GM19463 (cell line): ENCODE measurements at regions not wholly inside any gene's neighbourhood (a gene's known extent, or its start where the extent isn't known, plus 50 kb on each side); places are given as distances from the start of the nearest gene placed in this dataset.
"Not testable (repeated sequence)": the region's sequence is repeated elsewhere in the genome, so short reads cannot be mapped to it uniquely, and the experiment has no call there.

Source experiments
- ATAC-seq: cut with Tn5 transposase; IDR thresholded peaks from one replicate; pipeline ENCODE4 v1.9.1; 2021; ENCODE audit warnings: mild to moderate bottlenecking, moderate library complexity; ENCODE audit not compliant: unreplicated experiment

DNA sequence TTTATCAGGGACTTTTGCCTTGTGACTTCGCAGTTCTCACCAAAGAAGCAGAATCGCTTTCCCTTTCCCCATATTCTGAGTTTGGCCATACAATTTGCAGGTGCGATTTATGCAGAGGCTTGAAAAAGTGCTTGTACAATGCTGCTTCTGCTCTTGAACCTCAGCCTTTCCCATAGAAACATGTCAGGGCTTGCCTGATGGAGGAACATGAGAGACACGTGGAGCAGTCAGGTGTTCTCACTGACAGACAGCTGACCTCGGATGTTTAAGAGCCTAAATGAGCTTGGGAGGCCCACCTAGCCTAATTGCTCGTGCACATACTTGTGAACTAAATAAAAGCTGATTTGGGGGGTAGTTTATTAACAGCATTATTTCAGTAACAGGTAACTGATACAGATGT lies 290.0 kb downstream of the S1PR1 start:
- no peak for ATAC-seq

DNA sequence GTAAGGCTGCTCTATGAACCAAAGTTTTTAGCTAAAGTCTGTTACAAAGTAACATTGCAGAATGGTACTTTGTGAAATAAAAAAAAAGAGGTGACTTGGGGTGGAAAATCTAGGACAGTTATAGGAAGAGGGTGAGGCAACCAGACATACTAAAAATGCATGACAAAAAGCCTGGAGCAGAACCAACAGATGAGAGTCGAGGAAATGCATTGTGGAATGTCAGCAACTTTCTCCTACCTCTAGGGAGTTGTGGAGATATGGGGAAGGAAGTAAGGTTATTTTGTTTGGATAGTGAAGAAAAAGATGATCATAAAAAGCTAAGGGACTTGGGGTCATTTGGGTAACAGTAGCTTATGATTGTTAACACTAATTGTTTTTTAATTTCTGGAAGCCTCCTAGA lies 295.6 kb downstream of the S1PR1 start:
- no peak for ATAC-seq

DNA sequence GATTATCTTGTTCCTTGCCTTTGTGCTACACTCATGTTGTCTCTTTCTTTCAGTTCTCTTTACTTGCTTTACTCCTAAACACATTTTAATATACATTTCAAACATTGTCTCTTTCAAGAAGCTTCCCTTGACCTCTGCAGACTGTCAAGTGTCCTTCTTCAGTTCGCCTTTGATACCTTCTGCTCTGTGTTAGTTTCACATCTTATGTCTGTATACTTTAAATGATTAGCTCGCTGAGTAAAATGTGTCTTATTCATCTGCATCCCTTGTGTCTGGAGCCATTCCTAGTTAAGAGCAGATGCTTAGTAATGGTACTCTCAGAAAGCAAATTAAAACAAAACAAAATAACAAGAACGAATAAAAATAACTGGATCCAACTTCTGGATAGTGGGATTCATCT lies 303.3 kb downstream of the S1PR1 start:
- peak; percentile 74 for ATAC-seq

DNA sequence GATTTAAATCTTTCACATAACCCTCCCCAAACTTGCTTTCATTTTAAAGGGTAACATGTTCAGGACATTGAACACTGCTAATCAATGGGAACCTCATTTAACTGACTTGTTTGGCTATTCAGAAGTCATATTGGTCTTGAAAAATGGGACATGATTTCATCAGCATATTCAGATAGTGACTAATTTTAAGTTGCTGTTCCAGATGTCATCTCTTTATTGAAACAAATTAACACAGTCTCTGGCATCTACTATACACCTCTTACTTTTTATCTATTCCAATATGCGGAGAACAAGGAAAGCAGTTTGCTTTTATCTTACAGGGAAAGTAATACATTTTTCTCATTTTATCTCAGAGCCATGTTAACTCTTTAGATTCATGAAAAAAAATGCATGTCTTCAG lies 310.1 kb downstream of the S1PR1 start:
- ATAC-seq, result no peak

DNA sequence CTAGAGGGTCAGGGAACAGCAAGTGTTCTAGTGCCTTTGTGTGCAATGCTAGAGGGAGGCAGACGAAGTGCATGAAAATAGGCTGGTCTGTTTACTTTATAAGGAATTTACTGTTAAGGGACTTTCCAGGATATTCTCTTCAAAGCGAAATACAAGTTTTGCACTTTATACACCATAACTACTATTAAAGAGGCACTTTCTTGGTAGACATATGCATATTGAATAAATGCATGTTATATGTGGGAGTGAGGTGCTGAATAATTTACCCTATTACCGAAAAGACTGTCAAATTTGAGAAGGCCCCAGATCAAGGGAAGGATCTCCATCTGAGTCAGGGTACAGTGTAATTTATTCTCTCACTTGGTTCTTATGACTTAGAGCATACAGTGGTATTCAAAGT lies 310.5 kb downstream of the S1PR1 start:
- ATAC-seq, result no peak

DNA sequence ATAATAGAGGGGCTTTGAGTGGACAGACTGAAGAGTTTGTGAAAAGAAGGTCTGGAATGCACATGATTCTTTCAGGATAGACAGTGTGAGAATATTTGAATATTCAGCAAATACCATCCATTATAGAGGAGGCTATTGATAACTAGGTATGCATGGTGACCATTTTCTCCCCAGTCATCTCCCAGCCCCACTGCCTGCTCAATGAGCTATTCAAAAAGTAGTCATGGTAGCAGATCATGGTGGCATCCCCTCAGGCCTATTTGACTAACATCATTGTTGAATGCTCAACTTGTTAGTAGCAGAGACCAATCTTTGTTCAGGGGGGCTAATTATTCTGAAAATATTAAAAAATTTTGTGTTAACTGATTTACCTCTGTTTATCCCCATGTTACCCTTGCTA lies 311.6 kb downstream of the S1PR1 start:
- no peak for ATAC-seq

DNA sequence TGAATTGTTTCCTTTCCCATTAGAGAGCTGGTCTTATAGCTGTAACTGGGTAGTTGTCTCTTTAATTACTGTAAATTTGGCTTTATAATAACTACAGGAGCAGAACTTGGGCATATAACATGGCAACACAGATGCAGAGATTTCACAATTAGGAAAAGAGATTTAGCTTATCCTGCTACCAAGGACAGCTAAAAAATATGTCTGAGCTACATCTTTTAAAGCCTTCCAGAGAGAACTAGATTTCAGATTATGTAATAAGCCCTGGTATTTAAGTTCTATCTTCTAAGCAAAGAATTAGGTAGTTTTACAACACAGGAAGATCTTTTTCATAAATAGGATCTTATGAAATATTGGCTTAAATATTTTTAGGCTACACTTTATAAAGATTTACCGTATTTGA lies 313.8 kb downstream of the S1PR1 start:
- ATAC-seq, result no peak

DNA sequence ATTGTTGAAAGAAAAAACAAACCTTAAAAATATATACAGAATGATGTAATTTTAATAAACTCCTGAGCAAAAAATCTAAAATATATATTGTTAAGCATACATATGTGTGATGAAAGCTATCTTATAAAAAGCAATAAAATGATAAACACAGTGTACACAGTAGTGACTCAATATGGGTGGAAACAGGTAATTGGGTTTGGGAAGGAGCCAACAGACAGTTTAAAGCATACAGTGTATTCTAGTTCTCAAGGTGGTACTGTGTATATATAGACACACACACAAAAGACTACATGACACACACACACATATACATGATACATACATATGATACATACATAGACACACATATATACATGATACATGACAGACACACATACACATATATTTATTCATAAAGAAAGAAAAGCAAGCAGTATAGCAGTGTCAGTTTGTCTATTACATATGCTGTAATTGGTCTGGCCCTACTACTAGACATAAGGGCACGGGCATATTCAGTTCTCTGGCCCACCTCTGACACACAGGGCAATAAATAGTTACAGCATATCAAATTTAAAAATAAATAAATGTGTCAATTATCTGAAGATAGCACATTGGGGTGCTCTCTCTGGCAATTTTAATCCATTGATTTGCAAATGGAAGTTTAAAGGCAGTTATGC lies 330.2 kb downstream of the S1PR1 start:
- ATAC-seq, result no peak

DNA sequence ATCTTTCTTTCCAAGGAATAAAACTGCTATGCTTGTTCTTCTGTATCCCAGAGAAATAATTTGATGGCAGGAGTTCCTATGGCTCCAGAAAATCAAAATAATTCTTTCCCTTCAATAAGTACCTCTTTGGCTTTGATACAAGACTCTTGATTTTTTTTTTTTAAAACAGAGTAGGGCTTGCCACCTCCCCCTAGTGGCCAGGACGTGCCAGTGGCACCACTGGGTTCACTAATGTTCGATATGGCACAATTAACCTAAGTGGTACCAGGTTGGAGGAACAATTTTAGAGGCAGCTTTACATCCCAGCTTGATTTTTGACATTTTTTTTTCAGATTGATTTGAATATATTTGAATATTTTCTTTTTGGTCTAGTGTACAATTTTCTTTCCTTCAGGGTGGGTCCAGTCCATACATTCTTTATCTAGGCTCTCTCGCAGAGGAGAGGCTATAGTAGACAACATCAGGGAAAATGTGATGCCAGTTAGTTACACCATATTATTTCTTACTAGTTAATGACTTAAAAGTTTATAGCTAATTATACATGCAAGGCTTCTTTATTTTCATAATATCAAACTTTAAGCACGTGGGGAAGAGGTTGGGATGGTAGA lies 330.9 kb downstream of the S1PR1 start:
- ATAC-seq, result peak; percentile 98

DNA sequence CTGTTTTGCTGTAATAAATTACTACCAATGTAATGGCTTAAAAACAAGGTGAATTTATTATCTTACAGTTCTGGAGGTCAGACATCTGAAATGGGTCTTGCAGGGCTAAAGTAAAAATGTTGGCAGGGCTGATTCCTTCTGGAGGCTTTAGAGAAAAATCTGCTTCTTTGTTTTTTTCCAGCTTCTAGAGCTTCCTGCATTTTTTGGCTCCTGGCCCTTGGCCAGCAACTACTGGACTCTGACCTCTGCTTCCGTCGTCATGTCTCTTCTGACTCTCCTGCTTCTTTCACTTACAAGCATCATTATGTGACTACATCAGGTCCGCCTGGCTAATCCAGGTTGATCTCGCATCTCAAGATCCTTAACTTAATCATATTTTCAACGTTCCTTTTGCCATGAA lies 350.9 kb downstream of the S1PR1 start:
- no peak for ATAC-seq

DNA sequence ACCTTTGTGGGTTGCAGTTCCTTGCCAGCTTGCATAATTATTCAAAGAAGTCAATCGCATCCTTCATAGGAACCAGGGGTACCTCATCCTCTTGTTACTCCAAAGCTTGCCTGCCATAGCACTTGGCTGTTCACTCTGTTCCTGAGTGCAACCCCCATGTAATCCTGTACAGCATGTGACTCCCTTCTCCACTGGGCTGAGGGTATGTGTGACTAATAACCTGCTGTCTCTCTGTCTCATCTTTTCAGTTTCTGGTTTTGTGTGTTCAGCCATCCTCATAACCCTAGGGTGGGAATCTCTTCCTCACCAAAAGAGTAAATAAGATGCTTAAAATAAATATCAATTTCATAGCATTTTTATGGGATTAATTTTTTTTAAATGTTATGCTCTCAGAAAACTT lies 351.9 kb downstream of the S1PR1 start:
- peak; percentile 67 for ATAC-seq

DNA sequence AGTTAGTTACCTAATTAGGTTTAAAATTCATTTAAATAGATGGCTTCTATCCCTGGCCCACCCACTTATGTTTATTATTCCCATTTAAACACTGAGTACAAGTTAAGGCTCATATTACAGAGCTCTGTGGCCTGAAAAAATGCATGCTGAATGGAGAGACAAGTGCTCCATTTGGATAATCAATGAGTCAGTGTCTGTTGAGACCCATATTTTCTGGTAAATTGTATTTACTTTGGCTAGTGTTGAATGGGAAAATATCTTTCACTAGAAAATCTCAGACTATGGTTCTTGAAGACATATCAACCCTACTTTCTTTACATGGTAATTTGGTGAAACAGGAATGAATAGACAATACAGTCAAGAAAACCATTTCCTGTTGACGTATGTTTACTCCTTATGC lies 356.0 kb downstream of the S1PR1 start:
- no peak for ATAC-seq

DNA sequence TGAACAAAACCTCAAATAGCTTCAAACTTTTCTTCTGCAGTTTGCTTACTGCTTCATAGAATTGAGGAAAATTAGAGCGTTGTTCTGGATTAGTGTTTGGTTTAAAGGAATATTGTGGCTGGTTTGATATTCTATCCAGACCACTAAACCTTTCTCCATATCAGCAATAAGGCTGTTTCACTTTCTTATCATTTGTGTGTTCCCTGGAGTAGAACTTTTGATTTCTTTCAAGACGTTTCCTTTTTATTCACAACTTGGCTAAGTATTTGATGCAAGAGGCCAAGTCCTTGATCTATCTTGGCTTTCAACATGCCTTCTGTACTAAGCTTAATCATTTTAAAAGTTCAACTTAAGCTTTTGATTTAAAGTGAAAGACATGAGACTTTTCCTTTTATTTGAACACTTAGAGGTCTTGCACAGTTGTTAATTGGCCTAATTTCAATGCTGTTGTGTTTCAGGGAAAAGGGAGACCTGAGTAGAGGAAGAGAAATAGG lies 359.1 kb downstream of the S1PR1 start:
- no peak for ATAC-seq

DNA sequence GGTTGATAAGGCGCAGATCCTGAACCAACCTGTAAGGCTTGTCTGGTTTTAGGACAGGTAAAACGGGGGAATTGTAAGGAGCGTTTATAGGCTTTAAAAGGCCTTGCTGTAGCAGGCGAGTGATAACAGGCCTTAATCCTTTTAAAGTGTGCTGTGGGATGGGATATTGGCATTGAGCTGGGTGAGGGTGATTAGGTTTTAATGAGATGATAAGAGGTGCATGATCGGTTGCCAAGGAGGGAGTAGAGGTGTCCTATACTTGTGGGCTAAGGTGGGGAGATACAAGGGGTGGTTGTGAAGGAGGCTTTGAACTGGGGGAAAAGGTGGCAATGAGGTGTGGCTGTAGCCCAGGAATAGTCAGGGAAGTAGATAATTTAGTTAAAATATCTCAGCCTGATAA lies 363.8 kb downstream of the S1PR1 start:
- ATAC-seq, result not testable (repeated sequence)

DNA sequence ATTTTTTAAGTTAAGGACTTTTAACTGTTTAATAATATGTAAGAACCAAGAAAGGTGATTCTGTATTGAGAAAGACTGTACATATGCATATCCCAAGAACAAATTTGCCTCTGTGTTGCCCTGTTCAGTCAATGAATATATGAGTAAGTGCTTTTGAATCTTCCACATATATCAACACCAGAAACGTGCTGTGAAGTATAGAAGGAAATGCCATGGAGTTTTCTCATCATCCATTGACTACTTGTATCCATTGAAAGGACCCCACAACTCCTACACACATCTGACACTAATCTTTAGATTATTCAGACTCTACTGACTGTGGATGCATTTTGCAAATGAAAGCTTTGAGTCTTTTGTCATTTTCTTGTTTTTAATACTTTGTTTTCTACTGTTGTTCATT lies 366.9 kb downstream of the S1PR1 start:
- no peak for ATAC-seq

DNA sequence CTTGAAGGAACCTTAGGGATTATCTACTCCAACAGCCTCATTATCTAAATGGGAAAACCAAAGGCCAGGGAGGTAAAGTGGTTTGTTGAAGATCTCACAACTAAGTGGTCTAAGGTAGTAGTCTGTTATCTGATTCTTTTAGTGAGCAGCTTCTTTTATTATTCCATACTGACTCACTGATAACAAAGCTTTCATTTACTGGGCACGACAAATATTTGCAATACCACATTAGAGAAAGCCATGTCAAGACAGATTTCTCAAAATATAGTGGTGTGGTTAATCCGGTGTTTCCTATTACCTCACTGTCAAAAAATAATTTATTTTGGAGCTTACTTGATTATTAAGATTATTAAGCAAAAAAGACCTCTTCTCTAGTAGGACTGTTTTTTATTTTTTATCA lies 369.1 kb downstream of the S1PR1 start:
- no peak for ATAC-seq

DNA sequence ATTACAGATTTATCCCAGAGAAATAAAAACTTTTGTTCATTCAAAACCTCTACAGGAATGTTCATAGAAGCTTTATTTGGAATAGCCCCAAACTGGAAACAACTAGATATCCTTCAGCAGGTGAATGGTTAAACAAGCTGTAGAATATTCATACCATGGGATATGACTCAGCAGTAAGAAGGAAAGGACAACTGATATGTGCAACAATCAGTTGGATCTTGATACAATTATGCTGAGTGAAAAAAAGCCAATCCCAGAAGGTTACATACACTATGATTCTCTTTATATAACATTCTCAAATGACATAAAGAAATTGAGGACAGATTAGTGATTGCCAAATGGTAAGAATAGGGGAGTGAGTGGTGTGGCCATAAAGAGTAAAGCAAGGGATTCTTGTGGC lies 376.7 kb downstream of the S1PR1 start:
- ATAC-seq, result no peak

DNA sequence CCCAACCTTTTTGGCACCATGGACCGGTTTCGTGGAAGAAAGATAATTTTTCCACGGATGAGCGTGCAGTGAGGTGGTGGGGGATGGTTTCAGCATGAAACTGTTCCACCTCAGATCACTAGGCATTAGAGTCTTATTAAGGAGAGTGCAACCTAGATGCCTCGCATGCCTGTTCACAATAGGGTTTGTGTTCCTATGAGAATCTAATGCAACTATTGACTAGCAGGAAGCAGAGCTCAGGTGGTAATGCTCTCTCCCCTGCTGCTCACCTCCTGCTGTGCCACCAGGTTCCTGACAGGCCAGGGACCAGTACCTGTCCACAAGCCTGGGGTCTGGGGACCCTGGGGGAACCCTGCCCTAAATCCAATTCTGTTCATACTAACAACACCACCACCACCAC lies 377.8 kb downstream of the OLFM3 start:
- ATAC-seq, result no peak

DNA sequence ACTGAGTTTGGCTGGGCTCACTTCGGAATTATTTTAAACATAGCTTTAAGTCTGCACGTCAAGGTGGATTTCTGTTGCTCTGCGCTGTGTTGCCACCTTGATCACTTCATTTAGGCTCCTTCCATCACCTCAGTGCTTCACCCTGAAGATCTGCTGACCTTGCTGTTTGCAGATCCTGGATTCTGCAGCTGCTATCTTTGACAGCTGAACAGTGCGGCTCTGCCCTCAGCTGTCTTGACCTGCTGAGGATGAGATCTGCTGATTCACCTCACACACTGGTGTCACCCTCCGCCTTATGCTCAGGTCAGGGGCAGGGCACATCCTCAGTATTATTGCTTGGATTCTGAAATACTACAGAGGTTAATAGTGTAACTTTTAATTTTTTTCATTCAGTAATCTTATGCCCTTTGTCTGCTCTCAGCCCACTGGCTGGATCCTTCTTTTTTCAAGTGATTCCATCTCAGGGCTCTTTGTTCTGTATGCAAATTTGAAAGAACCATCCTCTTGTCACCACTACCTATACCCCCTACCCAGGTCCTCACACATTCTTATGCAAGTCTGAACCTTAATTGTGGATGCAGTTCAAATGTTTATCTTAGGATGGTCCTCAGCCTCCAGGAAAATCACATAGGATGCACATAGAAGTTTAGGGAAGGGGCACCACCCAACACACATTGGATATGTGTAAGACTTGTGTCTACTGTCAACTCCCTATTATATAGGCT lies 364.0 kb downstream of the OLFM3 start:
- ATAC-seq, result no peak

DNA sequence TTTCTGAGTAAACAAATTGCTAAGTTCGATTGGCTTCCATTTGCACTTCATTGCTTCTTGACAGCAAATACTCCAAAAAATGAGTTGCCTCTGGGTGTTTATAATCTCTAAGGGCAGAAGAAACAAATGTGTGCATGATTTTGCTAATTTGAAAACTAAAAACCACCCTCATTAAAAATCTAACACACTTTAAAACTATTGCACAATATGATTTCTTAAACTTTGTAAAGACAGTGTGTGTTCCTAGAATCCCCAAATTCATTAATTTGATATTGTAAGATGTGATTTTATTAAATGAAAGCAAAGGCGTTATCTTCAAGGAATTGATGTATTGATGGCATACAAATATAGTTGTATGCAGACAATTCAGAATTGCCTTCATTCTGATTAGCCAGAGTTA lies 350.9 kb downstream of the OLFM3 start:
- ATAC-seq, result no peak

DNA sequence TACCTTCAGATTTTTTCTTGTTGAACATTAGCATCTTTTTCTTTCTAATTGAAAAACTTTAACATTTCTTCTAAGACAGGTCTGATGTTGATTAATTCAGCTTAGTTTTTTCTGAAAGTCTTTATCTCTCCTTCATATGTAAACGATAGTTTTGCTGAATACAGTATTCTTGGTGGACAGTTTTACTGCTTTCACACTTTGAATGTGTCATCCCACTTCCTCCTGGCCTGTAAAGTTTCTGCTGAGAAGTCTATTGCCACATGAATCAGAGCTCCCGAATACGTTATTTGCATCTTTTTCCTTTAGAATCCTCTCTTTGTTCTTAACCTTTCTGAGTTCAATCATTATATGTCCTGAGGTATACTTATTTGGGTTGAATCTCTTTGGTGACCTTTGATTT lies 344.2 kb downstream of the OLFM3 start:
- ATAC-seq, result no peak

DNA sequence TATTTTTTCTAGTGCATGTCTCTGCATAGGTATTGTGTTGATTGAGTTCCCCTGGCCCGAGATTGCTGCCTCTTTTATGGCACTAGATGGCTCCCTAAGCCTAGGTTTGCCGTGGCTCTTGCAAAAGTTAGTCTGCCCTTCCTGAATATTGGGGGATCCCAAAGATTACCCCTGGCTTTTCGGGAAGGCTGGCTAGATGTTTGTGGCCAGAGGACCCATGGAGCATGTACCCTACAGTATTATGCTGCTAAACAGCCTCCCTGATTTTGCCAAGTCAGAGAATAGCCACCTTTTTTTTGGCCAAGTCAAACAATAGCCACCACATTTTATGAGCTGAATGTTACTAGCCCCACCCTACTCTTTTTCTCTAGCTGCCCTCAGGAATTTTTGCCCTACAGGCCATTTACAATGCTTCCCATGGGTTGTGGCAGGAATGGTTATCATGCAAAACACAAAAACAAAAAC lies 343.2 kb downstream of the OLFM3 start:
- ATAC-seq, result no peak
